Hepatocyte (in vitro differentiated cells): ENCODE measurements at regions not wholly inside any gene's neighbourhood (a gene's known extent, or its start where the extent isn't known, plus 50 kb on each side); places are given as distances from the start of the nearest gene placed in this dataset.

ENCODE experiments used
- EZH2phosphoT487 ChIP-seq: fragments of 200-600 bp; sonication (generic); IDR thresholded peaks from one replicate; pipeline ENCODE4 v1.6.1; 2018; ENCODE audit warnings: antibody characterized with exemption, mild to moderate bottlenecking, low read depth, moderate library complexity; ENCODE audit not compliant: unreplicated experiment, severe bottlenecking
- TF ChIP-seq, protein P1 (sequence below): fragments of 200-600 bp; sonication (generic); IDR thresholded peaks from 2 replicates; pipeline ENCODE4 v1.5.1; 2016; ENCODE audit warnings: antibody characterized with exemption, mild to moderate bottlenecking; ENCODE audit not compliant: poor library complexity

DNA sequence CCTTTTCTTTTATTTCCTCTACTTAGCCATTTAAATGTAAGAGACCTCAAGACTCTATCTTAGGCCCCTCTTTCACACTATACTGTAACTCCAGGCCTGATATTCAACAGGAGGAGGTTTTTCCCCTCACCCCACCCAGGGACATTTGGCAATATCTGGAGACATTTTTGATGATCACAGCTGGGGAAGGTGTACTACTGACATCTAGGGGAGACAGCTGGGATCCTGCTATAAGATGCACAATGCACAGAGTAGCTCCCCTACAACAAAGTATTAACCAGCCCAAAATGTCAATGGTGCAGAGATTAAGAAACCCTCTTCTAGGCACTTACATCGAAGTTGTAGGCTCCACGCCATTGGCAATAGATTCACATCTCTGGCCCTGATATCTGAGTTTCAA lies 517.5 kb upstream of the UBE2E2 start:
- TF ChIP-seq, protein P1, sequence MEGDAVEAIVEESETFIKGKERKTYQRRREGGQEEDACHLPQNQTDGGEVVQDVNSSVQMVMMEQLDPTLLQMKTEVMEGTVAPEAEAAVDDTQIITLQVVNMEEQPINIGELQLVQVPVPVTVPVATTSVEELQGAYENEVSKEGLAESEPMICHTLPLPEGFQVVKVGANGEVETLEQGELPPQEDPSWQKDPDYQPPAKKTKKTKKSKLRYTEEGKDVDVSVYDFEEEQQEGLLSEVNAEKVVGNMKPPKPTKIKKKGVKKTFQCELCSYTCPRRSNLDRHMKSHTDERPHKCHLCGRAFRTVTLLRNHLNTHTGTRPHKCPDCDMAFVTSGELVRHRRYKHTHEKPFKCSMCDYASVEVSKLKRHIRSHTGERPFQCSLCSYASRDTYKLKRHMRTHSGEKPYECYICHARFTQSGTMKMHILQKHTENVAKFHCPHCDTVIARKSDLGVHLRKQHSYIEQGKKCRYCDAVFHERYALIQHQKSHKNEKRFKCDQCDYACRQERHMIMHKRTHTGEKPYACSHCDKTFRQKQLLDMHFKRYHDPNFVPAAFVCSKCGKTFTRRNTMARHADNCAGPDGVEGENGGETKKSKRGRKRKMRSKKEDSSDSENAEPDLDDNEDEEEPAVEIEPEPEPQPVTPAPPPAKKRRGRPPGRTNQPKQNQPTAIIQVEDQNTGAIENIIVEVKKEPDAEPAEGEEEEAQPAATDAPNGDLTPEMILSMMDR = peak; percentile 49
- no peak for TF ChIP-seq EZH2phosphoT487
